ENCODE measurements at regions not wholly inside any gene's neighbourhood (a gene's known extent, or its start where the extent isn't known, plus 50 kb on each side); places are given as distances from the start of the nearest gene placed in this dataset.

GRCh38 chr14:34379816-34380470 lies 82.1 kb downstream of the SPTSSA start:
- TF ChIP-seq FOXM1 (IDR thresholded peaks at IDR 0.05; ENCODE audit: borderline replicate concordance, low read depth) (no peak), EP300 (IDR thresholded peaks at IDR 0.05; ENCODE audit: borderline replicate concordance) (no peak), CEBPB (IDR thresholded peaks at IDR 0.05) (no peak), RAD21 (IDR thresholded peaks at IDR 0.05; ENCODE audit: low read depth) (no peak), EGR1 (IDR thresholded peaks at IDR 0.05) (no peak), TAF1 (IDR thresholded peaks at IDR 0.05; ENCODE audit: low read depth) (no peak), TCF12 (IDR thresholded peaks at IDR 0.05; ENCODE audit: low read depth) (no peak)
- TF ChIP-seq, protein P1, sequence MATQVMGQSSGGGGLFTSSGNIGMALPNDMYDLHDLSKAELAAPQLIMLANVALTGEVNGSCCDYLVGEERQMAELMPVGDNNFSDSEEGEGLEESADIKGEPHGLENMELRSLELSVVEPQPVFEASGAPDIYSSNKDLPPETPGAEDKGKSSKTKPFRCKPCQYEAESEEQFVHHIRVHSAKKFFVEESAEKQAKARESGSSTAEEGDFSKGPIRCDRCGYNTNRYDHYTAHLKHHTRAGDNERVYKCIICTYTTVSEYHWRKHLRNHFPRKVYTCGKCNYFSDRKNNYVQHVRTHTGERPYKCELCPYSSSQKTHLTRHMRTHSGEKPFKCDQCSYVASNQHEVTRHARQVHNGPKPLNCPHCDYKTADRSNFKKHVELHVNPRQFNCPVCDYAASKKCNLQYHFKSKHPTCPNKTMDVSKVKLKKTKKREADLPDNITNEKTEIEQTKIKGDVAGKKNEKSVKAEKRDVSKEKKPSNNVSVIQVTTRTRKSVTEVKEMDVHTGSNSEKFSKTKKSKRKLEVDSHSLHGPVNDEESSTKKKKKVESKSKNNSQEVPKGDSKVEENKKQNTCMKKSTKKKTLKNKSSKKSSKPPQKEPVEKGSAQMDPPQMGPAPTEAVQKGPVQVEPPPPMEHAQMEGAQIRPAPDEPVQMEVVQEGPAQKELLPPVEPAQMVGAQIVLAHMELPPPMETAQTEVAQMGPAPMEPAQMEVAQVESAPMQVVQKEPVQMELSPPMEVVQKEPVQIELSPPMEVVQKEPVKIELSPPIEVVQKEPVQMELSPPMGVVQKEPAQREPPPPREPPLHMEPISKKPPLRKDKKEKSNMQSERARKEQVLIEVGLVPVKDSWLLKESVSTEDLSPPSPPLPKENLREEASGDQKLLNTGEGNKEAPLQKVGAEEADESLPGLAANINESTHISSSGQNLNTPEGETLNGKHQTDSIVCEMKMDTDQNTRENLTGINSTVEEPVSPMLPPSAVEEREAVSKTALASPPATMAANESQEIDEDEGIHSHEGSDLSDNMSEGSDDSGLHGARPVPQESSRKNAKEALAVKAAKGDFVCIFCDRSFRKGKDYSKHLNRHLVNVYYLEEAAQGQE (IDR thresholded peaks at IDR 0.05; ENCODE audit: low read depth): no peak
- TF ChIP-seq, protein P2, sequence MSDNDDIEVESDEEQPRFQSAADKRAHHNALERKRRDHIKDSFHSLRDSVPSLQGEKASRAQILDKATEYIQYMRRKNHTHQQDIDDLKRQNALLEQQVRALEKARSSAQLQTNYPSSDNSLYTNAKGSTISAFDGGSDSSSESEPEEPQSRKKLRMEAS (IDR thresholded peaks at IDR 0.05): no peak
